Panc1 (cell line): ENCODE measurements at regions not wholly inside any gene's neighbourhood (a gene's known extent, or its start where the extent isn't known, plus 50 kb on each side); places are given as distances from the start of the nearest gene placed in this dataset.

Experiments used
- ATAC-seq: fragments of 200-7000 bp; cut with Tn5 transposase; 2 replicates; pipeline ENCODE4 v1.9.1; 2020; ENCODE audit warnings: mild to moderate bottlenecking, moderate library complexity
- BruUV-seq: library from RNA; stranded (reverse); fragments of 400-500 nt; replicated peaks from 2 replicates; lab custom pipeline; 2021; lab: Mats Ljungman, UMichigan
- CTCF ChIA-PET: fragments of 300-600 bp; sonication (Branson Sonifier 250); formaldehyde crosslinking; loops from one replicate; lab custom pipeline; 2022; ENCODE audit warnings: antibody characterized with exemption; lab: Charles Lee
- POLR2A ChIA-PET: fragments of 300-600 bp; sonication (Branson Sonifier 250); formaldehyde crosslinking; loops from one replicate; lab custom pipeline; 2022; ENCODE audit warnings: antibody characterized with exemption; lab: Charles Lee
- DNase-seq: peaks from one replicate; pipeline ENCODE4 v3.0.0-alpha.2; 2010; ENCODE audit warnings: low read depth, low spot score
- H3K27ac ChIP-seq: 2 replicates; pipeline ENCODE4 v1.5.1; 2011; ENCODE audit warnings: mild to moderate bottlenecking, low read length, inconsistent platforms
- H3K27me3 ChIP-seq: fragments of 200-500 bp; sonication (Bioruptor generic); 2 replicates; pipeline ENCODE4 v1.6.0; 2014; ENCODE audit warnings: low read length, inconsistent platforms; ENCODE audit not compliant: control insufficient read depth, insufficient read depth
- H3K36me3 ChIP-seq: fragments of 200-500 bp; sonication (Bioruptor generic); 2 replicates; pipeline ENCODE4 v1.5.1; 2014; ENCODE audit warnings: inconsistent platforms, mild to moderate bottlenecking, low read length, moderate library complexity; ENCODE audit not compliant: control insufficient read depth, insufficient read depth
- H3K4me1 ChIP-seq: 2 replicates; pipeline ENCODE4 v1.5.1; 2011; ENCODE audit warnings: inconsistent platforms, mild to moderate bottlenecking, low read length, moderate library complexity; ENCODE audit not compliant: control insufficient read depth, insufficient read depth
- H3K4me3 ChIP-seq, 2 experiments: 2 replicates each; pipeline ENCODE4 v1.5.1; 2011 to 2012; ENCODE audit warnings: low read depth in 2 of 2, low read length in 2 of 2, mild to moderate bottlenecking in 2 of 2, inconsistent platforms in 1 of 2, moderate library complexity in 1 of 2
- H3K9me3 ChIP-seq: fragments of 200-500 bp; sonication (Bioruptor generic); 2 replicates; pipeline ENCODE4 v1.5.1; 2014; ENCODE audit warnings: low read depth, mild to moderate bottlenecking, inconsistent platforms, low read length, moderate library complexity; ENCODE audit not compliant: control insufficient read depth, insufficient read depth
- CTCF ChIP-seq: fragments of 450-650 bp; IDR thresholded peaks from 2 replicates; pipeline ENCODE4 v1.5.1; 2017; ENCODE audit warnings: mild to moderate bottlenecking
- POLR2AphosphoS5 ChIP-seq: IDR thresholded peaks from 2 replicates; pipeline ENCODE4 v1.6.1; 2012; ENCODE audit warnings: mild to moderate bottlenecking, low read depth, low read length, moderate library complexity
- REST ChIP-seq, 2 experiments: IDR thresholded peaks; 2 replicates each; pipeline ENCODE4 v1.6.1; 2011 to 2012; ENCODE audit warnings: low read depth in 2 of 2, control low read depth in 1 of 2, low read length in 1 of 2, mild to moderate bottlenecking in 1 of 2, moderate library complexity in 1 of 2; ENCODE audit not compliant: insufficient read depth in 1 of 2
- SIN3A ChIP-seq: IDR thresholded peaks from 2 replicates; pipeline ENCODE4 v1.6.1; 2012; ENCODE audit warnings: low read depth, mild to moderate bottlenecking, low read length, moderate library complexity, borderline replicate concordance; ENCODE audit not compliant: insufficient read depth
- TCF7L2 ChIP-seq: IDR thresholded peaks from 2 replicates; pipeline ENCODE4 v1.6.1; 2011; ENCODE audit warnings: mild to moderate bottlenecking, low read depth, low read length, inconsistent platforms
- in situ Hi-C: cut with HindIII; loops from 2 replicates; pipeline ENCODE4 v1.10.0; 2016; ENCODE audit warnings: low sequenced_read_pairs, low pct_unique_long_range_greater_than_20kb
- intact Hi-C: fragments of 100-400 bp; cut with micrococcal nuclease; formaldehyde crosslinking; loops from one replicate; pipeline ENCODE4 v1.10.0; 2022; ENCODE audit not compliant: unreplicated experiment

- ChIA-PET CTCF (no interaction called here), POLR2A (no interaction called here)
- Histone ChIP-seq H3K36me3 (no peaks in the 10 kb centered on the region), H3K4me1 (no peaks in the 10 kb centered on the region), H3K27me3 (peaks cover 4% of the 10 kb centered on the region; the same call in 1 of the 2 replicates), H3K27ac (no peak overlapping the region), H3K4me3 (no peak overlapping the region), H3K9me3 (no peaks in the 10 kb centered on the region)
- no peak for ATAC-seq
- intact Hi-C loops, result no loop called here
- DNase-seq, result no peak
- TF ChIP-seq POLR2AphosphoS5, result no peak
- no peak for TF ChIP-seq CTCF
- TF ChIP-seq SIN3A, result no peak
- TF ChIP-seq REST (IDR thresholded peaks at IDR 0.05; ENCODE audit: insufficient read depth in 1 of 2, low read depth in 2 of 2, low read length in 1 of 2), result no peak
- no peak for TF ChIP-seq TCF7L2
- no TSS peak for BruUV-seq
- in situ Hi-C loops, result no loop called here
Observed at GRCh38 chr1:67951014-67951413, 99.4 kb downstream of the DIRAS3 start.

GRCh38 chr1:67948151-67949080 is 102.0 kb downstream of the DIRAS3 start:
- Histone ChIP-seq H3K4me3 (no peak overlapping the region), H3K27ac (no peak overlapping the region), H3K27me3 (peaks cover 4% of the 10 kb centered on the region; the same call in 1 of the 2 replicates), H3K36me3 (no peaks in the 10 kb centered on the region), H3K4me1 (no peaks in the 10 kb centered on the region), H3K9me3 (no peaks in the 10 kb centered on the region)
- DNase-seq (no peak), ATAC-seq (no peak)
- in situ Hi-C loops, result no loop called here
- TF ChIP-seq TCF7L2 (no peak), SIN3A (no peak), REST (IDR thresholded peaks at IDR 0.05; ENCODE audit: insufficient read depth in 1 of 2, low read depth in 2 of 2, low read length in 1 of 2) (no peak), CTCF (no peak), POLR2AphosphoS5 (no peak)
- ChIA-PET POLR2A (no interaction called here), CTCF (no interaction called here)
- intact Hi-C loops, result no loop called here
- BruUV-seq, result no TSS peak
